HG03095 (cell line): ENCODE measurements at regions not wholly inside any gene's neighbourhood (a gene's known extent, or its start where the extent isn't known, plus 50 kb on each side); places are given as distances from the start of the nearest gene placed in this dataset.

ENCODE experiments used
- ATAC-seq: cut with Tn5 transposase; IDR thresholded peaks from one replicate; pipeline ENCODE4 v1.9.1; 2021; ENCODE audit warnings: moderate library complexity; ENCODE audit not compliant: unreplicated experiment

DNA sequence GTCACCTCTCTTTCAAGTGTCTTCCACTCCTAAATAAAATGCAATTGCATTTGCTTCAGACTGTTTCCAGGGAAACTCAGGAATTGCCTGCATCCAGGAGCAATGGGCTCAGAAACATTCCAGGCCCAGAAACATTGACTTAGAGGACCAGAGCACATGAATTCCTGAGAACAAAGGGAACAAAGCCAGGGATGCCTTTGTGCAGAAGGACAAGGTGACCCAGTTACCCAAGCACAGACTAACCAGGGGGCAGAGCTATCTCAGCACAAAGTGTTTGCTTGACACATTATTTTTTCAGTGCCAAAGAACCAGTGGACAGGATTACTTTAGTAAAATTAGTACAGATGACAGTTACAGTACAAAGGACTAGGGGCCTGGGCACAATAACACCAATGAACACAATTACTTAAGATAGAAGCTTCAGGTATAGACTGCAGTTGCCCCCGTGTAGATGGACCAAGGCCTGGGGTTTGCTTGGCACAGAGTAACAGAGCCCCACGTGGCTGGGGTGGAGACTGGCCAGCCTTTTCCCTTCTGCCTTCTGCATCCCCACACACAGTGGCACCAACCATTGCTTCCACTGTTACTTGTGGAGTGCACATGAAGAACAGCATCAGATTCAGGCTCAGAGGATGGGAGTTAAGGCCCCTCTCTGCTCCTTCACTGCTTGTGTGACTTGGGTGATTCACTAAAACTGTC is 500.8 kb downstream of the INSC start:
- ATAC-seq, result no peak

DNA sequence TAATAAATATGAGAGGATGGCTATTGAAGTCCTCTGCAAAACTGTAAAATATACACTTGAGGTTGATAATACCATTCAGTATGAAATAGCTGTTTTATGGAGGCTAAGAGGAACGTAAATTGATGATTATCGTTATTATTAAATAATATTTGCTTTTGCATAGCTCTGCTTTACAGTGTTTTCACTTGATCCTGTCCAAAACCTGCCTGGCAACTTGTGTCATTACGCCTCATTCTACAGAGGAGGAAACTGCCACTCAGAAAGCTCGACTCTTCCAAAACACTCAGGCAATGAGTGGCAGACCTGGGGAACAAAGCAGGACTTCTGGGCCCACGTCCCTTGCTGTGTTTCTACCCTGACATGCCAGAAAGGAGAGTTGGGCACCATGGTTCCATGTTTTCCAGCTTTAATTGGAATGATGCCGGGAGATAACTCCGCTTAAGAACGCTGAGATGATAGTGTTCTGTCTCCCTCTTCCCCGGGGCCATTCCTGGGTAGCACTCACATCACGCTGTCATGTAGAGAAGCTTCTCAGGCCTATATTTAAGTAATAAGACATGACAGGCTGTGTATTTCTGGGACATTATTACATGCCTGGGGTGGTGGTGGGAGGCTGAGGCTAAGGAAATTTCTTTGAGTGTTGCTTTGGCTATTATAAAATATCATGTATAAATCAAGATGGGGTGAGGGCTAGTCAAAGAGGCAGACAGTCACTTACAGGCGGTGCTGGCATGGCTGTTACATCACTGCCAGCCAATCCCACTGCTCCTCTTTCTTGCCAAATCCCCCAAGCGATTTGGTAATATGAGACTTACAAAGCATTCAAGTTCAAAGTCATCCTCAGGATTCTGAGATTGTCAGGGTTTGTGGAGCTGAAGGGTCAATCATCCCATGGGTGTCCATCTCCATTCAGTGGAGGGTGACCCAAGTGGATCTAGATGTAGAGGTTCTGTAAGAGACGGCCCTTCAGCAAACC is 501.7 kb downstream of the INSC start:
- no peak for ATAC-seq

DNA sequence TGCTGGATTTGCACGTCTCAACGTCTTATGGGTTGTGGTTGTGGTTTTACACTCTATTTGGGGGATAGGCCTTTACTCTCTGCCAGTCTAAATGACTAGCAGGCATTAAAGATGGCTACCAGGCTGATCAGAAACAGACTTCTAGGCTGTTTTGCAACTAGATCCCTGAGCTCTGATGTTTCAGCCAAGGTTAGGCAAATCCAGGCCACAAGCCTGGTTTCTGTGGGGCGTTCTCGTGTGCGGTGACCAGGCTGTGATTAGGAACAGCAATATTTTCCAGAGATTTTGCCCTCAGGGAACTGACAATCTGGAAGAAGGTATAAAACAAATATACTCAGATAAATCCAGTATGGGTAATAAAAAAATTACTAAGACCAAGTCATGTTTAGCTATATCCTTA is 502.4 kb downstream of the INSC start:
- ATAC-seq, result no peak

DNA sequence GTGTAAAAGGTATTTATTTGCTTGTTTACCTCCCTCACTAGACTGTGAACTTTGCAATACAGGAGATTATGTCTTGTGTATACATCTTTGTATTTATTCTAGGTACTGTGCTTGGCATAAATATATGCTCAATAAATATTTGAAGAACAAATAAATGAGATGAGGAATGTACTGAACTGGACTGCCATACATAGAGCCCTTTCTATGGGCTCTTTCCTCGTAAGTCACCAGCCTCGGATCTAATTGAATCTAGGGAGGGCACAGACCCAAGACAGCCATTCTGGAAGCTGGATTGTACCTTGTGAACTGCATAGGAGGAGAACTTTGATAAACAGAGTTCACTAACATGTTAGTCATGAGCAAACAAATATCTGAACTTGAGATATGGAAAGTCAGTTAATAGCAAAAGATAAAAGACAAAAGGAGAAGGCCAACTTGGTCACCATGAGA is 503.9 kb downstream of the INSC start:
- no peak for ATAC-seq

DNA sequence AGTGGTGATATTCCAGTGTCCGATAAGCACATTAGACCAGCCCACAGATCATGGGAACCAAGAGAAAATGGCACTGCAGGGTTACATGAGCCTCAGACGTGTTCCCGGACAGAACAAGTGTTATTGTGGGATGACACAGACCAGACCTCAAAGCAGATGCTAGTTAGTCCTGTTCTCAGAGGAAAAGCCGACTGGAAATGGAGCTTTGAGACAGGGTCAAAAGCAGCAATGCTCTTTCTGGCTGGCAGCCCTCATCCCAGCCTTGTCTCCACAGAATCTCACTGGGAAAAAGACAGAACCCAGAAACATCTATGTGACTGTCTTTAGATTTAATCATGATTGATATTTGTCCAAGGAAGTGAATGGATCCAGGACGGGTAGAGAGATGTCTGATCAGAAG is 506.8 kb downstream of the INSC start:
- no peak for ATAC-seq

DNA sequence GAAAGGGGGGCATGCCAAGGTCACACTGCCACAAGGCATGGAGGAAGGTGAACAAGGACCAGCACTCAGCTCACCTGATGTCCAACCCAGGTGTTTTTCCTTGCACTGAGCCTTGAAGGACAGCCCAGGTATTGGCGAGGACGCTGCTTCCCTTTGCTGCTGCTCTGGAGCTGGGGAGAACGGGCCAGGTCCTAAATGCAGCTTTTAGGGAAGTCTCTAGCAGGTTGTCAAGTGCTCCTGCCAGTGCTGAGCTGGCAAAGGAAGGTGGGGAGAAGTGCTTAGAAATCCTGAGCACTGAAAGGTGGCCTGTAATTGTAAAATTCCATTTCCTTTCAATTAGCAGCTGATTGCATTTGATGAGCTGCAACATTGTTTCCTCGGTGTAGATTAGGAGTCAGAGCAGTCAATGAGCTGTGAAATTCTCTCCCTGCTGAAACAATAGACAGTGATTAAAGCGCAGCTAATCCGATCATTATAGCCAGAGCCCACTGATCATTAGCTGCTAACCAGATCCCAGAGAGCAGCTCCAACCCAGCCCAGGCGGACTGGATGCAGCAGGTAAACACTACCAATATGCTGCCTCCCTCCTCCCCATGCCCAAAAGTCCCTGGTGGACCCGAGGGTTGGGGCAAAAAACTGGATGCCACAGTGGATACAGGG is 507.6 kb downstream of the INSC start:
- ATAC-seq, result no peak

DNA sequence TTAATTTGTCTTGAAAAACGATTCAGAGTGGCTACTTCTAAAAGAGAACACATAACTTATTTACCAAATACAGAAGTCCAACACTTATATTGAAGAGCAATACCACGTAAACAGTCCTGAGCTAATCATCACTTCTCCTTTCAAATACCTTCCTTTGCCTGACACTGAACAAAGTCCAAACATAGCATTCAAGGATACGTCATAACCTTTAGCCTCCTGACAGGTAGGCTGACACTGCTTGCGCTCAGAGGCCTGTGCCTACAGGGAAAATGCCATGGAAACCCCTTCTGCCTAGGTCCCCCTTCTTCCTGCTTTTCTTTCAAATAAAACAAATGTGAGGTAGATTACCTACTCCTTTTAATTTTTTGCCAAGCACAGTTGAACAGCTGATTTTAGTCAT is 510.0 kb downstream of the INSC start:
- ATAC-seq, result no peak

DNA sequence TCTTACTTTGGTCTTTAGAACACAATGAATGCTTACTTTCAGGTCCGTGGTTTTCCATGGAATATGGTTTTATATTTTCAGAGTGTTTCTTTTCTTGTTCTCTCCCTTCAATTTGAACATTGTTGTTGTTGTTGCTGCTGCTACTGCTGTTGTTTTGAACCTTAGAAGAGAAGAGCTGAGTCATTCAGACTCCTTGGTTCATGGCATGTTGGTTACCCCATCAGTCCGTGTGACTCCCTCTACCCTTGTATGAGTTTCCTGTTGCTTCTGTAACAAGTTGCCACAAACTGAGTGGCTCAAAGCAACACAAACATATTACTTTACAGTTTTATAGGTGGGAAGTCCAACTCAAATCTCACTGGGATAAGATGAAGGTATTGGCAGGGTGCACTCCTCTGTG is 511.0 kb downstream of the INSC start:
- ATAC-seq, result no peak

DNA sequence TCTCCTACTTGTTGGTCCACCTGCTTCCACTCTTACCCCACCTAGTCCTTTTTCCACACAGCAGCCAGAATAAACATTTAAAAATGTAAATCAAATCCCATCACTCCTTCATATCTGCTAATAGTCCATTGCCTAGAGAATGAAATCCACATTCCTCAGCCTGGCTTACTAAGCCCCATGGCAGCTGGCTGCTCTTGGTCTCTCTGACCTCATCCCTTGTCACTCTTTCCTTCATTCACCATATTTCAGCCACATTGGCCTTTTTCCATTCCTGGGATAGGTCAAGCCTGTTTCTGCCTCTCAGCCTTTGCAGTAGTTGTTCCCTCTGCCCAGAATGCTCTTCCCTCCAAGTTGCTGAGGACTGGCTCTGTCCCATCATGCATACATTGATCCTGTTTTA is 512.8 kb downstream of the INSC start:
- no peak for ATAC-seq

DNA sequence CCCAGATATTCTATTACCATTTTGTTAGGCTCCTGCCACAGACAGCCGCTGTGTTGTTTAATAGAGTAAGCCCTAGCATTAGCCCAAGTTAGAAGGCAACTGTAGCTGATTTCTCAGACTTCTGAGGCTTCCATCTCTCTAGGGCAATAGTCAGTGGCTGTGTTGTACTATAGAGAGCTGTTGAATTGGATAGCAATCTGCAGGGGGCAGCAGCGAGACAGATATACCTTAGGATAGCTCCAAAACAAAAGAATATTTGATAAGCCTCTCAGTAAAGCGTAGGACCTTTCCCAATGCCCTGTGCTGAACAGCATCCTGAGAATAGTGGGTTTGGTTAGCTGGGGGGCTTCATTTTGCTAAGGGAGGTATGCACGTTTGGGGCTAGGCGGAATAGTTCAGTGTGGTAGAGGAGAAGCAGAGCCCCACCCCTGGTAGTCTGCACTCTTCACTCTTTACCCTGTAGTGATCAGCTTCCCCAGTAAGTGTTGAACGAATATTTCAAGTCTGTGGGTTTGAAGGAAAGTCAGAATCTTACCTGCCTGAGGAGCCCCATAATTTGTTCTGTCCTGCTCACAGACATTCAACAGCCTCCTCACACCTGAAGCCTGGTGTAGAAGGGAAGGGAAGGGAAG is 515.1 kb downstream of the INSC start:
- no peak for ATAC-seq

DNA sequence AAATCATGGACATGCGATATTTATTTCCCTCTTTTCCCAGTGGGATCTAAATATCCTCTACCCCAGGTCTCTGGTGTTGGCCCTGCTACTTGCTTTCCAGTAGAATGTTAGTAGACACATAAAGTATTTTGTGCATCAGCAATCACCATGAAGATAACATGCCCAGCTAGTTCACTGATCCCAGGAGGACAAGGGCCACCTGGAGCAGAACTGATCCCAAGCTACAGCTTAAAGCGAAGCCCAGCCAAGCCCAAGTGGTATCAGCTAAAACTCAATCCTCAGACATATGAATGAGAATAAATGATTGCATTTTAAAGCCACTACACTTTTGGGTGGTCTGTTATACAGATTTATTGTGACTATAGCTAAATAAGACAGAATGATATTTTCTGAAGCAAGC is 516.2 kb downstream of the INSC start:
- no peak for ATAC-seq

DNA sequence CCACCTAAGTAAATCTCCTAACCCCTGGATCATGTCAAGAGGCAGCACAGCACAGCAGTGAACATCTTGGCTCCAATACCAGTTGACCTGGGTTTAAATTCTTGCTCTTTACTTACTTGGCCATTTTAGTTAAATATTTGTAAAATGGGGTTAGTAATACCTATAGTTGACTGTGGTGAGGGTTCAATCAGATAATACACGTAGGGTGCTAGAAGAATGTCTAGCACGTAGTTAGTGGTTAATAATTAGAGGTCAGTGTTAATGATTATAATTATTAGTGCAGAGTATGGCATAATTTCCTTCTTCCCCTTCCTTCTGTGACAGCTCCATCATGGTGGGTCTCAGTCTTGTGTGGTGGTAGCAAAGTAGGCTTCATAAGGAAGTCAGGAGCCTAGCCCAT is 520.8 kb downstream of the INSC start:
- no peak for ATAC-seq

DNA sequence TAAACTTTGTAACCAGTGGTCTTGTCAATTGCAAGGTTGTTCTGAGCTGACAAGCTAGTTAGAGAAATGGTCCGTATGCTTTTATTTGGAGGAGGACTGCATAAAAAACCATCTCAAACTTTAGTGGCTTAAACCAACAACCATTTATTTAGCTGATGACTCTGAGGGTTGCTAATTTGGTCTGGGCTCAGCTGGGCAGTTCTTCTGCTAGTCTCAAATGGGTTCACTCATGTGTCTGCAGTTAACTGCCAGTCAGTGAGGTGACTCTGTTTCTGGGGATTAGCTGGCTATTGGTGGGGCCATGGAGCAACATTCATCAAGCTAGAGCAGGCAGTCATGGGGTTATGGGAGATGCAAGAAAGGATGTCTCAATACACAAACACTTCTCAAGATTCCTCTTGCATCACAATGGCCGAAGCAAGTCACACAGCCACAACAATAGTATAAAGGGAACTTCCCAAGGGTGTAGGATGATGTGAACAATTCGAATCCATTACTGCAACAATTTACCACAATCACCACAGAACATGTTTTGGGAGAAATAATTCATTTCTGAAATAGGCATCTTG is 521.9 kb downstream of the INSC start:
- ATAC-seq, result no peak

DNA sequence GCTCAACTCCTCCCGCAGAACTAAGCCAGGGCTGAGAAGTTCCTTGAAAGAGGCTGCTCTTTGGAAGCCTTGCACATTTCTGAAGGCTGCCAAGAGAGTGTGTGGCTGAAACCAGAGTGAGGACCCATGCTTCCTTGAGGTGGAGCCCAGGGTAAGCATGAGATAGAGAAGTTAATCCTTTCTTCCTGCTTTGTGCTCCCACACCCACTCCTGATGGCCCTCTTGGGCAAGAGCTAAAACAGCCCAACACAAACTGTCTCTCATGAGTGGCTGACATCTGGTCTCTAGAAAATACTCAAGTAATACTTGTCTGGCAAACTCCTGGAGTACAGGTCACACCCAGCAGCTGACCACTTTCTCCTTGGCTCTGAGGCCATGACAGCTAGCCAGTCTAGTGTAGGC is 523.7 kb downstream of the INSC start:
- no peak for ATAC-seq

DNA sequence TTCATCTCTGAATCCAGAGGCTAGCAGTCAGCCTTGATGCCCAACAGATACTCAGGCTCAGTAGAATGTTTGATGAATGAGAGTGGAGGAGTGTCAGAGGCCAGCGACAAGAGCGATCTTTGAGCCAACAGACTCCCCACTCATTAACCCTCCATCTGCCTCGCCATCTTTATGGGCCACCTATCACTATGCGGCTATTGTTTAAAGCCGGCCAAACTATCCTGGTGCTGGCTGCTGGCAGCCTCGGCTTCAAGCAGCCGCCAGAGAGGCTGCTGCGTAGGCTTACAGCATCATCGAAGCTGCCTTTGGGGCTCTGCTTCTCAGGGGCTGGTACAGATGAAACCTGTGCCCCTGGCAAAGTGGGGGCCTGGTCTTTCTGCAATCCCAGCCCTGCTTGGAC is 525.6 kb downstream of the INSC start:
- ATAC-seq, result no peak

DNA sequence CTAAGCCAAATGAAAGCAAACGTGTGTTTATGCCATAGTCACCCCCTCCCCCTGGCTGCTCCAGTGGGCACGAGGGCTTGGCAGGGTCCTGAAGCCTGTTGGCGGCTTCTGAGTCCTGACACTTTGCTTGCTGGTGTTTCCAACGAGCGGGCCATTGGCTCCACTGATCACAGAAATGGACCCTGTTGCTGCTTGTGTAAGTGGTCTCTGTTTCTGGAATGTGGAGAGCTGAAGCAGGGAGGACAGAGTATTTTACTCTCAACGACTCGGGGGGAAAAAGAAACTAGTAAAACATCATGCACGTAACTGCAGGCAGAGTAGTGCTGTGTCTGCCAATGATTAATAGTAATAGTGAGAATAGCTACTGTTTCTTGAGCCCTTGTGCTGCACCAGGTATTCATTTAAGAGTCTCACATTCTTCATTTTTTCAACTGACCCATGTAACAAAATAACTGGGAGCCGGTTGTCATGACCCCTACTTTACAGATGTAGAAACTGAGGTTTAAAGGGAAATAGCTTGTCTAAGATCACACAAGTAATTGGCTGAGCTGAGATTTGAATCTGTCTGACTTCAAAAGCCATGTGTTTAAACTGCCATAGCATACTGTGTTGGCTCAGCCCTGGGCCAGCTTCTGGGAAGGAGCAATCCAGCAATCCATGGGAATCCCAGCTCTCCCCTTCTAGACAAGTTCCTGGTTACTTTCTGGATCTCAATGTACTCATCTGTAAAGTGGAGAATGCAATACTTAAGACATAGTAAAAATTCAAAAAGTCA is 526.7 kb downstream of the INSC start:
- no peak for ATAC-seq

DNA sequence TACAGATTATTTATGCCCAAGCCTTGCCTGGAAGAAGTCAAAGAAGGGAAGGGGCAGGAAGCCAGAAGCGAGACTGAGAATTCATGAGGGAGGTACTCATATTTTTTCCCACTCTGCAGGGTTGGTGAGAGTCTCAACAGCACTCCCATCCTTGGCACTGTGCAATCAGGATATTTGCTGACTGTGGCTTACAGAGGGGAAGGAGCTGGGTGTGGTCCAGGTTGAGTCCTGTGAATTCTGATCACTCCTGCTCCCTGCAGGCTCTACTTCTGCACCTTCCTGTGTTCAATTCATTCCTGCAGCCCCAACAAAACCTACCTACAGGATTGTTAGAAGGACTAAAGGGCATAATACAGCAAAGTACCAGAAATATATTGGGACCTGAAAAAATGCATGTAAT is 530.5 kb downstream of the INSC start:
- ATAC-seq, result no peak

DNA sequence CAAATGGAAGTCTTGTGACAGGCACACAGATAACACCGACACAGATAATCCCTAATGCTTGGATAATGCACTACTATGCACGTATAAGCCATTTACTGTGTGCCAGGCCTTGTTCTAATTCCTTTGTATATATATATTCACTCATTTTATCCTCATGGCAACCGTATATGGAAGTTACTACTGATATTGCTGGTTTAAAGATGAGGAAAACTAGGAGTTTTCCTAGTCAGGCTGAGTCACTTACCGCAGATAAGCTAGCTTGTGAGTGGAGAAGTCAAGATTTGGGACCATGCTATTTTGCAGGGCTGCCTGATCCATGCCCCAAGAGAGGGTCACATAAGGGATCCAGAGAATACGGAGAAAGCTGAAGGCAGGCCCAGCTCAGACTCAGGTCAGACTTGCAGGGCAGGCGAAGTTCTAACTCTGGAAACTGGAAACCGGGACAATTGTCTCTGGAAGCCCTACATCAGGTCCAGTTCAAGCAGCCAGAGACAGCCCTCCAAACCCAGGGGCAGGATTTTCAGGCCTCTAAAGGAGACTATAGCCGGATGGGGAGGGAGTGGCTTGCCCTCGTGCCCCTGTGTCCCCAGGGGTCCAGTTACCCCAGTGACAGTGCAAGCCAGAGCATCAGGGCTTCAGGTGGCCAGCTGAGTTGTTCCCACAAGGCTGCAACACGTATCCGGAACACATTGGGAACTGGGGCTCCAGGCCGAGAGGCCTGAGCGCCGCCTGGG is 534.8 kb downstream of the INSC start:
- peak; percentile 15 for ATAC-seq
